ENCODE measurements at regions not wholly inside any gene's neighbourhood (a gene's known extent, or its start where the extent isn't known, plus 50 kb on each side); places are given as distances from the start of the nearest gene placed in this dataset.

DNA sequence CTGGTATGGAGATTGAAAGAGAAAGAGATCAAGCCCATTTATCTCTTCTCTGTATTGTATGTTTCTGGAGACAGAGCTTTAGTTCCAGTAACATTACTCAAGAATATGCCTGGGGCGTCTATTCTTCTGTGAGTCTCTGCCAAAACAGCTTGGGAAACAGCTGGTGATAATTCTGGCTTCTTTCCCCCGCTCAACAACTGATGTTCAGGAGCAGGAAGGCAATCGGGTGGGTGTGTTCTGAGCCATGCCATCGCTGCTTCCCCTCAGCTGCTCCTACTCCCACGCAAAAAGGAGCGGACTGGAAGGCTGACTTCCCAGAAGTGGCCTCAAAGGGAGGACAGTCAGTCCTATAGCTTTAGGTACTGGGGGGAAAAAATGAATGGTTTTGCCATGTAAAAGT, 695.1 kb downstream of the PLCL1 start:
- DNase-seq (ENCODE audit: low spot score) = no peak

DNA sequence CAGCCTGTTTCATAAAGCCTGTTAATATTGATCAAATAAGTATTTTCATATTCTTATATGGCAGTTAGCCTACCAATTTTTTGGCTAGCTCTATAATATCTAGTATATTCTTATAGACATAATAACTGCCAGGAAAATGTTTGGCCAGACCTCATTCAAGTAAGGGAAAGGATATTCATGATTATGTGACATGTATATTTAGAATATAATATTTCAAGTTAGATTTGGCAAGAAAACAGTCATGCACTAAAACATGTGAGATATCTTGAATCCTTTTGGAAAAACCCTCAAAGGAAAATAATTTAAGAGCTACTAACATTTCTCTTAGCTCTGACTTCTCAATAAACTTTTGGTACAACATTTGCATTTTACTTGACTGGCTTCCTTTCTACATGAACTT, 694.1 kb downstream of the PLCL1 start:
- DNase-seq (ENCODE audit: low spot score) = no peak

GRCh38 chr2:198498048-198498447, 693.7 kb downstream of the PLCL1 start:
- no peak for DNase-seq (ENCODE audit: low spot score)

- no peak for DNase-seq (ENCODE audit: low spot score)
Measured at GRCh38 chr2:198494931-198495330, 690.5 kb downstream of the PLCL1 start.

DNA sequence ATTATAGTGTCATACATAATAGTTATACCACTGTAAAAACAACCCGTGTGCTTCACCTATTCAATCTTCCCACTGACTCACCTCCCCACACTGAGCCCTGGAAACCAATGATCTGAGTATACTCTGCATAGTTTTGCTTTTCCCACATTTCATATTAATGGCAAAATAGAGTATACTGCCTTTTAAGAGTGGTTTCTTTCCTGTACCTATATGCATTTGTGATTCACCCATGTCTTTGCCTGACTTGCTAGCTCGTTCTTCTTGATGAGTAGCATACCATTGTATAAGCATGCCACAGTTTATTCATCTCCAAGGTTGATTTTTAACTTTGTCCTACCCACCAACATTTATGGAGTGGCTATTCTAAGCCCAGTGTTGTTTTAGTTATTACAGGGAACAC, 686.4 kb downstream of the PLCL1 start:
- DNase-seq (ENCODE audit: low spot score) = no peak

DNA sequence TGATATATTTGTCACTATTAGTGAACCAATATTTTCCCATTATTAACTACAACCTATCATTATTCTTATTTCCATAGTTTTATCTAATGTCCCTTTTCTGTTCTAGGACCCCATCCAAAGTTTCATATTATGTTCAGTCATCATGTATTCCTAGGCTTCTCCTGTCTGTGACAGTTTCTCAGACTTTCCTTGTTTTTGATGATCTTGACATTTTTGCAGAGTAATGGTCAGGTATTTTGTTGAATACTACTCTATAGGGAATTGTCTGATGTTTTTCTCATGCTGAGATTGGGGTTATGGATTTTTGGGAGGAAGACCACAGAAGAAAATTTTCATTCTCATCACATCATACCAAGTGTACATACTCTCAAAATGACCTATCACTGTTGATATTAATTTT, 684.6 kb downstream of the PLCL1 start:
- DNase-seq (ENCODE audit: low spot score) = no peak

- DNase-seq (ENCODE audit: low spot score) = no peak
Measured at GRCh38 chr2:198483051-198483450, 678.7 kb downstream of the PLCL1 start.

DNA sequence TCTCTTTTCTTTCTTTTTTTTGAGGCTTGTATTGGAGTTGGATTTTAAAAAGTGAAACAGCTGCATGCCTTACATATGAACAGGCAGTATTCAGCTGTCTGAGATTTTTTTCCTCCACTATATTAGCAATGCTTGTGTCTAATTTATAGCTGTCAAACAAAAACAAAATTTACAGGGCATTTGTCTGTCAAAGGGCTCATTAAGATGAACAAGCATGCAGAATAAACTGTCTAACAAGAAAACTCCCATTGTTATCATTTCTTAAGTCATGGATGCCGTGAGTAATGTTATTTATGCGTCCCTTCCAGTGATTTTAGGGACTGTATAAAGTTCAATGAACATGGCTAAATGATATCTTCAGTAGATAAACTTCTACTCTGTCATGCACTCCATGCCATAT, 674.7 kb downstream of the PLCL1 start:
- no peak for DNase-seq (ENCODE audit: low spot score)

DNA sequence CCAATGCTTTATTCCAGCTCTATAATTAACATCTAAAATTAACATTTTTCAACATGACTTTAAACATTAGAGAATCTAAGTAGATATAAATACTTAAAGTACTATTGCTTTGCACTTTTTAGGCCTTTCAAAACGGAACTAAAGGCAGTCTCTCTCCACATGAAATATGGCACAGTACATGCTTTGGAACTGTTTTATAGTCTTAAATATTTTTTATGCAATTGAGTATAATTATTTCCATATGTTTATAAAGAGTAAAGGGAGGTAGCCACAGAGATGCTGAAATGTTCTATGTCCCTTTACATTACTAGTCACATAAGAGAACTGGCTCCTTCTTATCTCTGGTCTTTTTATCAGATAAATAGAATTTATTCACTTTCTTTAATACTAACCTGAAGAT, 674.0 kb downstream of the PLCL1 start:
- DNase-seq (ENCODE audit: low spot score) = no peak

- DNase-seq (ENCODE audit: low spot score) = no peak
Measured at GRCh38 chr2:198476007-198476406, 671.6 kb downstream of the PLCL1 start.

DNA sequence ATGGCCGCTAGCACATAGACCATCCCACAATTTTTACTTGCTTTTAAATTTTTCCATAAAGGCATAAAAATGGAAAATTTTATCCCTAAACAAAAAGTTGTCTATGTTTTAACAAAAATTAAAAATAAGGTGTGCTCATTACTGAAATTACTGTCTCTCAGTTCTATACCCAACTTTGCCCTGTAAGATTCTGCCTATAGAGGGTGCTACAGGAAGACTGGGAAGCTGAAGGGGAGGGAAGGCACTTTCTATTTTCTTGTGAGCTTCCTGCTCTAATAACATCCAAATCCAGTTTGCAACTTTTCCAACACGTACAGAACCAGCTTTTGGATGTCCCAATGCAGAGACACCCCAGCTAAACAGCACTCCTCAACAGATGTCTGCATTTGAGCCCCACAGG, 666.9 kb downstream of the PLCL1 start:
- DNase-seq (ENCODE audit: low spot score) = peak; percentile 5

GRCh38 chr2:198468136-198468535, 663.7 kb downstream of the PLCL1 start:
- DNase-seq (ENCODE audit: low spot score) = no peak

DNA sequence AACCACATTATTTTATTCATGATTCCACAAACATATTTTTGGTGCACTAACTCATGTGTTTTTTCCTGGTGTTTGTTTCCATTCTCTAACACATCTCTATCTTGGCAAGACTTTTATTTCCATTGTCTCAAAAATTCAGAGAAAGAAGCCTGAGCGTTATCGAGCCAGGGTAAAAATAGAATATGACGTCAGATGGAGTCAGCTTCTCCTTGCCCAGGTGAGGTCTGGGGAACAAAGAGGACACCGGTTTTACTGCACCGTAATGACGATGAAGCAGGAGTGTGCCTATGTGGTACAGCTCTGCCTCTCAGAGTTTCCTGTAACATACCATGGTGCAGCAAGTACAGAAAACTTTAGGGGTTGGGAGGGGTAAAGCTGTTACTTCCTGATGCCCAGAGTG, 661.6 kb downstream of the PLCL1 start:
- no peak for DNase-seq (ENCODE audit: low spot score)

- no peak for DNase-seq (ENCODE audit: low spot score)
Measured at GRCh38 chr2:198456418-198456817, 652.0 kb downstream of the PLCL1 start.

DNA sequence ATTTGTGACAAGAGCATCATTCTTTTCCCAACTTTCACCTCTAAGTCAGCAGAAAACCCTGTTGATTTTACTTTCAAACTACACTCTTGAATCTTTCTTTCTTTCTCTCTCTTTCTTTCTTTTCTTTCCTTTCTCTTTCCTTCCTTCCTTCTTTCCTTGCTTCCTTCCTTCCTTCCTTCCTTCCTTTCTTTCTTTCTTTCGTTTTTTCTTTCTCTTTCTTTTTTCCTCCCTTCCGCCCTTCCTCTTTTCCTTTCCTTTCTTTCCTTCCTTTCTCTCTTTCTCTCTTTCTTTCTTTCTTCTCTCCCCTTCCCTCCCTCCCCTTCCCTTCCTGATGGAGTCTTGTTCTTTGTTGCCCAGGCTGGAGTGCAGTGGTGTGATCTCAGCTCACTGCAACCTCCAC, 649.5 kb downstream of the PLCL1 start:
- DNase-seq (ENCODE audit: low spot score) = no peak

- no peak for DNase-seq (ENCODE audit: low spot score)
Measured at GRCh38 chr2:198452327-198452726, 647.9 kb downstream of the PLCL1 start.

DNA sequence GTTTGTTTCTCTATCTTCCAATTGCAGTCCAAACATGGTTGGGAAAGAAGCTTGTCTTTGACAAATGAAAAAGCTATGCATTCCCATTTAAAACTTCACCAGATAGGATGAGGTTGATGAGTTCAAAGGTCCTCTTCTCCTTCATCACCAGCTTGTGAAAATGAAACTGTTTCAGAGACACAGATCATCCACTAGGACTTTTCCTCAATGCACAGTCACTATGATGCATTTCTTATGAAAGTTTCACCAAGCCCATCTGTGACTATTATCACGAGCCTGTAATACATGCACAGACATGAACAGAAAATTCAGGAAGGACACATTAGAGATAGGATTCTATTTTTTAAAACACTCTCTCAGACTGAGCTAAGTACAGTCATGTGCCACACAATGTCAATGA, 644.4 kb downstream of the PLCL1 start:
- DNase-seq (ENCODE audit: low spot score) = no peak

DNA sequence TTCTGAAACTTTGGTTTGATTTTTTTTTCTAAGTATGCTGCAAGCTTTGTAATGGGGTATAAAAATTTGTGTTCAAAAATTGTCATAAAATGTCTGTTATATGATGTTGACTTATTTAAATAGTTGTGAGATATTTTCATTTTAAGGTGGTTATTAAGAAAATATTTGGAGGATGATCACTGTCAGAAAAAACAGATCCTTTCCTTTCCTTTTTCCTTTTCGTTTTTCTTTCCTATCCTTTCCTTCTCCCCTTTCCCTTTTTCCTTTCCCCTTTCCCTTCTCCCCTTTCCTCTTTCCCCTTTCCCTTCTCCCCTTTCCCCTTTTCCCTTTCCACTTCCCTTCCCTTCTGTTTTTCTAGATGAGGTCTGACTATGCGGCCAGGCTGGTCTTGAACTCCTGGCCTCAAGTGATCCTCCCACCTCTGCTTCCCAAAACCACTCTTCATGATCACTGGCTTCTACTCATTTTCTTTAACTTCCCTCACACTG, 640.5 kb downstream of the PLCL1 start:
- DNase-seq (ENCODE audit: low spot score) = no peak

DNA sequence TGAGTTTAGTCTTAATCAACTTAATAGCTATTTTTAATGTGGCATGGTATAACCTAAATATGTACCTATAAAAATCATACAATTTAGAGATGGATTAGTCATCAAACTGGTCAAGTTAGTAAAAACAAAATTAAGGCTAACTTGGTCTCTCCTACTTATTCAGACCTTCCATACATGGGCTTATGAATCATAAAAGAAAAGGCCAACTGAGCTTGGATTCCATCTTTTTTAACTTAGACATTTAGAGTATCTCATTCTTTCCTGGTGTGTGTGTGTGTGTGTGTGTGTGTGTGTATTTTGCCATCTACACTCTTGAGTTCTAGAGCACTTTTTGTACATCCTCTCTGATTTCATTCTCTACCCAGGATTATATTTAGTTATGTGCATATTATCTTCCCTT, 637.5 kb downstream of the PLCL1 start:
- DNase-seq (ENCODE audit: low spot score) = no peak

GRCh38 chr2:198441246-198441645, 636.9 kb downstream of the PLCL1 start:
- peak; percentile 14 for DNase-seq (ENCODE audit: low spot score)

DNA sequence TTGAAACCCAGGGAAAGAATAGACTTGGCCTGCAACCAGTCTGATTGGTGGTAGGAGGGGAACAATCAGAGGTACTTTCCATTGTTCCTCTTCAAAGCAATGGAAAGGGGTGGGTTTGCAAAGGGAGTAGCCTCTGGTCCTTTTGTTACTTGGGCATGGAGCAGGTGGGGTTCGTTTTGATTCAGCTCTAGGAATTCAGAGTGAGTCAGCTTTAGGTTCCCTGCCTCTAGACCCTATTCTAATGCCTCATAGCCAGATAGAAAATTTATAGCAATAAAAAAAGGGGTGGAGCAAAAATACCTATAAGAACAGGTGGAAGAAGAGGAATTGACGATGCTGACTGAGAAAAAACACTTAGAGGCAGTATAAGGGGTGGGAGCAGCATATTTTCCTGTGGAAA, 636.4 kb downstream of the PLCL1 start:
- DNase-seq (ENCODE audit: low spot score) = peak; percentile 40

DNA sequence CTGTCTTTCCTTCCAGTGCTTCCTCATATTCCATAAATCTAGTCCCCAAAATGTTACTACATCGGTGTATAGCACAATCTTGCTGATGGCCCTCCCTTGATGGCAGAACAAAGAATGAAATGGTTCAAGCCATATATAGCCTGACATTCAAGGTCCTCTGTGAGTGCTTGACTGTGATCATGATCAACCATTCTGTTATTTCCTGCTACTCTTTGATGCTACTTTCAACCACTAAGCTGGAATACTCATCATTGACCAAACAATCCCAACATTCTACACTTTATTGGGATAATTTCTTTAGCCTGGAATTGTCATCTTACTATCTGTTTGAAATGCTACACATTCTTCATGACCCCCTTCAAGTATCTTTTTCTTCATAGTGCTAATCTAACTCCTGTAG, 633.9 kb downstream of the PLCL1 start:
- DNase-seq (ENCODE audit: low spot score) = no peak

DNA sequence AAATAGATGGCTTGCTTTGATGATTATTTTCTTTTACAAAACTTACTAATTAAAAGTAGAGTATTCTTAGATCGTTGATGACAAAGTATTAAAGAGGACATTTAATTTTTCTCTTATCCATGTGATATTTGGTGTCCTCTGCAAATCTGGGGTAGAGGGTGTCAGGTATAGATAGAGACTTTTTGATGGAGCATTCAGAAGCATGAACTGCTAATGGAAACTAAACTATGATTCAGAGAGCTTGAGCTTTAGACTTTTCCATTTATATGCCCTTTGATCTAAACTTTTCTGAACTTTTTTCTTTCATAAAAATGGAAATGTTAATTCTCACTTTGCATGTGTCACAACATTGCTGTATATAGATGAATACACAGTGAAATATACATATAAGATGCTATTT, 619.7 kb downstream of the PLCL1 start:
- no peak for DNase-seq (ENCODE audit: low spot score)

GRCh38 chr2:198417836-198418235, 613.4 kb downstream of the PLCL1 start:
- DNase-seq (ENCODE audit: low spot score) = no peak

DNA sequence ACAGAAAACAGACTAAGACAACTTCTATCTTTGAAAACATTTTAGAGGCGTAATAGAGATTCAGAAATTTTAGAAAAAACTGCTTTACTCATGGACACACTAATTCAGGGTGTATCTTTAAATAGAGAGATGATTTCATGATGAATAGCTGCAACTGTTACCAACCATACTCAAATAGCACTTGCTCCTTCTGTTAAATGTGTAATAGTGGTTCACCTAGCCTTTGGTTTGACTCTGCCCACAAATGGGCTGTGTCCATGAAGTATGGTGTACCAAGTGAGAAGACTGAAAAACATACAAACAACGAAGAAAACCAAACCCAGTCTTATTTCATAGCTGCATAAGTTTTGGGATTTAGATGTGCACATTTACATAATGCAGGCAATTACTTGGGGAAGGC, 610.6 kb downstream of the PLCL1 start:
- no peak for DNase-seq (ENCODE audit: low spot score)

All from SW480 (cell line).